Calu3 (cell line): ENCODE measurements at regions not wholly inside any gene's neighbourhood (a gene's known extent, or its start where the extent isn't known, plus 50 kb on each side); places are given as distances from the start of the nearest gene placed in this dataset.

Experiments
- BruUV-seq: library from RNA; stranded (reverse); fragments of 400-500 nt; replicated peaks from 2 replicates; lab custom pipeline; 2021; lab: Mats Ljungman, UMichigan
- CTCF ChIA-PET: fragments of 300-600 bp; sonication (Branson Sonifier 250); formaldehyde crosslinking; loops from one replicate; lab custom pipeline; 2022; ENCODE audit warnings: antibody characterized with exemption; lab: Charles Lee
- DNase-seq: peaks from one replicate; pipeline ENCODE4 v3.0.0; 2022
- H3K27ac Mint-ChIP-seq: one replicate; pipeline ENCODE4 v1.8.0; 2022; ENCODE audit warnings: mixed read lengths; ENCODE audit not compliant: unreplicated experiment
- H3K27me3 Mint-ChIP-seq: one replicate; pipeline ENCODE4 v1.8.0; 2022; ENCODE audit warnings: mixed read lengths; ENCODE audit not compliant: unreplicated experiment
- H3K36me3 Mint-ChIP-seq: one replicate; pipeline ENCODE4 v1.8.0; 2022; ENCODE audit warnings: mild to moderate bottlenecking, moderate library complexity, mixed read lengths; ENCODE audit not compliant: insufficient read depth, unreplicated experiment
- H3K4me1 Mint-ChIP-seq: one replicate; pipeline ENCODE4 v1.8.0; 2022; ENCODE audit warnings: mild to moderate bottlenecking, low read depth, mixed read lengths; ENCODE audit not compliant: unreplicated experiment
- H3K4me3 Mint-ChIP-seq: one replicate; pipeline ENCODE4 v1.8.0; 2022; ENCODE audit warnings: mild to moderate bottlenecking, low read depth, moderate library complexity, mixed read lengths; ENCODE audit not compliant: unreplicated experiment
- H3K9me3 Mint-ChIP-seq: one replicate; pipeline ENCODE4 v1.8.0; 2022; ENCODE audit warnings: low read depth, mixed read lengths; ENCODE audit not compliant: unreplicated experiment
- intact Hi-C: fragments of 100-400 bp; cut with micrococcal nuclease; formaldehyde crosslinking; loops from one replicate; pipeline ENCODE4 v1.10.0; 2022; ENCODE audit not compliant: unreplicated experiment
- TF ChIP-seq, protein P1 (sequence below): fragments of 200-600 bp; IDR thresholded peaks from one replicate; pipeline ENCODE4 v1.8.0; 2022; ENCODE audit warnings: antibody characterized with exemption; ENCODE audit not compliant: unreplicated experiment

DNA sequence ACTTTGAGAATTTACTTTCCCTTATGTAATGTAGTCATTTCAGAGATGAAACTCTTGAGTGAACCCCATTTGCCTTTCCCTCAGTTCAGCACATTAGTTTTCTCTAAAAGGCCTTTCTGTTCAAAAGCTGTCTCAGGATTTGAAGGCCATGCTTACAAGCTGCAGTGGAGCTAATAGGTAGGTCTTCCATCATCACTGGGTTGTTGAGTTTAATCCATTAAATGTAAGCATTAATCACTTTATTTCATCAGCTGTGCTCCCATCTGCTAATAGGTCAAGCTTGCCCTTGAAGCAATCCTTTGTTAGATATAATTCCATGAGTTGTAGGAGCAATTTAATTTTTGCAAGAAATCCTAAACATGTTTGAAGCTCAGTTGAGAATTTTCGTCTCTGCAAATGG, 422.2 kb upstream of the ZP4 start:
- no peaks in the 10 kb centered on the region for H3K36me3 Mint-ChIP-seq
- H3K27ac Mint-ChIP-seq, result no peak overlapping the region
- intact Hi-C loops, result no loop called here
- no peaks in the 10 kb centered on the region for H3K27me3 Mint-ChIP-seq
- TF ChIP-seq, protein P1, sequence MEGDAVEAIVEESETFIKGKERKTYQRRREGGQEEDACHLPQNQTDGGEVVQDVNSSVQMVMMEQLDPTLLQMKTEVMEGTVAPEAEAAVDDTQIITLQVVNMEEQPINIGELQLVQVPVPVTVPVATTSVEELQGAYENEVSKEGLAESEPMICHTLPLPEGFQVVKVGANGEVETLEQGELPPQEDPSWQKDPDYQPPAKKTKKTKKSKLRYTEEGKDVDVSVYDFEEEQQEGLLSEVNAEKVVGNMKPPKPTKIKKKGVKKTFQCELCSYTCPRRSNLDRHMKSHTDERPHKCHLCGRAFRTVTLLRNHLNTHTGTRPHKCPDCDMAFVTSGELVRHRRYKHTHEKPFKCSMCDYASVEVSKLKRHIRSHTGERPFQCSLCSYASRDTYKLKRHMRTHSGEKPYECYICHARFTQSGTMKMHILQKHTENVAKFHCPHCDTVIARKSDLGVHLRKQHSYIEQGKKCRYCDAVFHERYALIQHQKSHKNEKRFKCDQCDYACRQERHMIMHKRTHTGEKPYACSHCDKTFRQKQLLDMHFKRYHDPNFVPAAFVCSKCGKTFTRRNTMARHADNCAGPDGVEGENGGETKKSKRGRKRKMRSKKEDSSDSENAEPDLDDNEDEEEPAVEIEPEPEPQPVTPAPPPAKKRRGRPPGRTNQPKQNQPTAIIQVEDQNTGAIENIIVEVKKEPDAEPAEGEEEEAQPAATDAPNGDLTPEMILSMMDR, result no peak
- H3K4me1 Mint-ChIP-seq, result no peaks in the 10 kb centered on the region
- CTCF ChIA-PET, result no interaction called here
- no peak overlapping the region for H3K4me3 Mint-ChIP-seq
- H3K9me3 Mint-ChIP-seq, result peaks cover 5% of the 10 kb centered on the region
- DNase-seq, result no peak
- no TSS peak for BruUV-seq

DNA sequence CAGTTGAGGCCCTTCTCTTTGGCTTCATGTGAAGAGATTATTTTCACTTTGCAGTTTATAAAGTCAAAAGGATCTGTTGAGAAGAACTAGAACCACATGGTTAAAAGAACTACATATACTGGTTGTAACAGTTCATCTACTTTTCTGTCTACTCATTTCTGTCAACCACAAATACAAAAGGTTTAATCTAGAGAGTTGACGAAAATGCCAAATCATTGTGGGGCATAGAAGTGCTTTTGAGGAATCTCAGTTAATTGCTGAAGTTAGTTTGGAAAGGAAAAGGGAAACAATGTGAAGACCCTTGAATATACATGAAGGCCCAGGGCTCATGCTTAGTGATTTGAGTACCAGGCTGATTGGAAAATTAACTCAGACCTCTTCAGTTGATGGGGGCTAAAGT, 415.7 kb upstream of the ZP4 start:
- TF ChIP-seq, protein P1, result no peak
- Mint-ChIP-seq H3K27me3 (no peaks in the 10 kb centered on the region), H3K4me1 (no peaks in the 10 kb centered on the region), H3K4me3 (no peak overlapping the region), H3K27ac (no peak overlapping the region), H3K36me3 (no peaks in the 10 kb centered on the region), H3K9me3 (peaks cover 11% of the 10 kb centered on the region)
- BruUV-seq, result no TSS peak
- CTCF ChIA-PET, result no interaction called here
- intact Hi-C loops, result no loop called here
- DNase-seq, result no peak

DNA sequence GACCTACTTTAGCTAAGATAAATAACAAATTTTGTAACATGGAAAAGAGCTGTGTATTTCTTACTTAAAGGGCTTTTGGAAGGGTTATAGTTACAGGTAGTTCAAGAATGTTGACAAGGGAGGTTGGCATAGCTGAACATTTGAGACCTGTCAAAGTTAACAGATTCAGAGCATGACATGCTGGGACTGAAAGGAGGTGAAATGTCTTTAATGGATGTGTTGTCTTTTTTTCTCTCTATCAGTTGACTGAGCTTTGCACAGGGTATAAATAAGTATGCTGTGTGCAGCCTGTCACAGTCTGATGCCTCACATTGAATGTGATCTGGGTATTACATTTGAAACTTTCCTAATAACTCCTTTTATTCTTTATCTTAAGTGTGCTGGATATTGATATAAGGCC, 411.9 kb upstream of the ZP4 start:
- Mint-ChIP-seq H3K4me3 (no peak overlapping the region), H3K9me3 (peaks cover 5% of the 10 kb centered on the region), H3K36me3 (no peaks in the 10 kb centered on the region), H3K27ac (no peak overlapping the region), H3K4me1 (no peaks in the 10 kb centered on the region), H3K27me3 (no peaks in the 10 kb centered on the region)
- intact Hi-C loops, result no loop called here
- no peak for DNase-seq
- TF ChIP-seq, protein P1, result no peak
- no TSS peak for BruUV-seq
- CTCF ChIA-PET, result no interaction called here

DNA sequence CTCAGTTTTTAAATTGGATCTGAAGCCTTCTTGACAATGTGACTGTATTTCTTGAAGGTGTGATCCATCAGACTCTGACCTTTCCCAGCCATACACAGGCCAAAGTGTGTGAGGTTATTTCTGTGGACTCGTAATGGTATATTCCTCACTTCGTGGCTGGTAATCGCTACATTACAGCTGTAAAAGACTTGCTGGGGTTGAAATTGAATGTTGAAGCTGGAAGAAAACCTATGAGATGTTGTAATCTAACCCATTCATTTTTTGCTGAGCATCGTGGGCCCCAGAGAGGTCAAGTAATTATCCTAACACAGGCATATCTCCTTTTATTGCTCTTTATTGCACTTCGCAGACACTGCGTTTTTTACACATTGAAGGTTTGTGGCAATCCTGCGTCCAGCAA, 405.6 kb upstream of the ZP4 start:
- intact Hi-C loops, result no loop called here
- BruUV-seq, result no TSS peak
- CTCF ChIA-PET, result no interaction called here
- H3K27ac Mint-ChIP-seq, result no peak overlapping the region
- no peaks in the 10 kb centered on the region for H3K4me1 Mint-ChIP-seq
- no peak for DNase-seq
- H3K9me3 Mint-ChIP-seq, result peaks cover 4% of the 10 kb centered on the region
- no peaks in the 10 kb centered on the region for H3K27me3 Mint-ChIP-seq
- H3K36me3 Mint-ChIP-seq, result no peaks in the 10 kb centered on the region
- TF ChIP-seq, protein P1, result no peak
- H3K4me3 Mint-ChIP-seq, result no peak overlapping the region
